ENCODE measurements at regions not wholly inside any gene's neighbourhood (a gene's known extent, or its start where the extent isn't known, plus 50 kb on each side); places are given as distances from the start of the nearest gene placed in this dataset.

DNA sequence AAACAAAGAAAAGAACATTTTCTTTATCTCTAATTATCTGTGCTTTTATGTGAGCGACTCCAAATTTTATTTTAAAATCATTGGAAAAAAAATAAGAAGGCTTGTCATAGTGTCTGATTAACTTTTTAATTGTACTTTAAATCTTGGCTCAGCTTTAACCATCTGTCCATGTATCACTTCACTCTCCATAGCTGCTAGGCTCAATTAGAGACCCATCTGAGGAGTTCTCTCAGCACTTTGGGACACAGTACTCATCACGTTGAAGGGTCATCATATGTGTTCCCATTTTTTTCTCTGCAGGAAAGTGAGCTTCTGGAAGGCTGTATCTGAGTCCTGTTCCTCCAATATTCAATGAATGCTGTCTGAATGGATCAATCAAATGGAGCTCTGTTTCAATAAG lies 908.5 kb upstream of the ROBO1 start:
- no peak overlapping the region for H3K27ac Mint-ChIP-seq
- H3K27me3 Mint-ChIP-seq: no peaks in the 10 kb centered on the region
- no peak overlapping the region for H3K4me3 Mint-ChIP-seq
- H3K4me1 Mint-ChIP-seq (ENCODE audit: unreplicated experiment): no peaks in the 10 kb centered on the region
- no peaks in the 10 kb centered on the region for H3K36me3 Mint-ChIP-seq
- DNase-seq (ENCODE audit: extremely low spot score, unreplicated experiment): no peak
- TF ChIP-seq, protein P1, sequence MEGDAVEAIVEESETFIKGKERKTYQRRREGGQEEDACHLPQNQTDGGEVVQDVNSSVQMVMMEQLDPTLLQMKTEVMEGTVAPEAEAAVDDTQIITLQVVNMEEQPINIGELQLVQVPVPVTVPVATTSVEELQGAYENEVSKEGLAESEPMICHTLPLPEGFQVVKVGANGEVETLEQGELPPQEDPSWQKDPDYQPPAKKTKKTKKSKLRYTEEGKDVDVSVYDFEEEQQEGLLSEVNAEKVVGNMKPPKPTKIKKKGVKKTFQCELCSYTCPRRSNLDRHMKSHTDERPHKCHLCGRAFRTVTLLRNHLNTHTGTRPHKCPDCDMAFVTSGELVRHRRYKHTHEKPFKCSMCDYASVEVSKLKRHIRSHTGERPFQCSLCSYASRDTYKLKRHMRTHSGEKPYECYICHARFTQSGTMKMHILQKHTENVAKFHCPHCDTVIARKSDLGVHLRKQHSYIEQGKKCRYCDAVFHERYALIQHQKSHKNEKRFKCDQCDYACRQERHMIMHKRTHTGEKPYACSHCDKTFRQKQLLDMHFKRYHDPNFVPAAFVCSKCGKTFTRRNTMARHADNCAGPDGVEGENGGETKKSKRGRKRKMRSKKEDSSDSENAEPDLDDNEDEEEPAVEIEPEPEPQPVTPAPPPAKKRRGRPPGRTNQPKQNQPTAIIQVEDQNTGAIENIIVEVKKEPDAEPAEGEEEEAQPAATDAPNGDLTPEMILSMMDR (conservative IDR thresholded peaks at IDR 0.05): no peak
- H3K9me3 Mint-ChIP-seq: no peaks in the 10 kb centered on the region

DNA sequence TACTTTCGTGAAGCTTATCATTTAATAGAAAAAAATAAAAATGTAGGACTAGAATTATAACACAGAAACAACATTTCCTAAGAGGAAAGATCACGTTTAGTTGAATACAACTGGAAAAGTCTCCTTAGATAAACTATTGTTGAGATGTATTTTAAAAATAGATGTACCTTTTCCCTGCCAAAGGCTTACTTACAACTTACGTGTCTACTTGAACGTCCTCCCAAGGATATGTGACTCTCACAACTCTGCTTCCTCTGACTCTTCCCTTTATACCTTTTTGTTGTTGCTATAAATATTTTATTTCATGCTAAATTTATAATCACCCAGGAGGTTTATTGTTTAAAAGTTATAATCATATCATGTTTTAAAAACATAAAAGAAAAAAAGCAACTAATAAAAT lies 908.0 kb upstream of the ROBO1 start:
- H3K36me3 Mint-ChIP-seq: no peaks in the 10 kb centered on the region
- H3K4me1 Mint-ChIP-seq (ENCODE audit: unreplicated experiment): no peaks in the 10 kb centered on the region
- H3K9me3 Mint-ChIP-seq: no peaks in the 10 kb centered on the region
- no peak overlapping the region for H3K4me3 Mint-ChIP-seq
- H3K27me3 Mint-ChIP-seq: no peaks in the 10 kb centered on the region
- TF ChIP-seq, protein P1 (conservative IDR thresholded peaks at IDR 0.05): no peak
- no peak overlapping the region for H3K27ac Mint-ChIP-seq
- DNase-seq (ENCODE audit: extremely low spot score, unreplicated experiment): no peak

DNA sequence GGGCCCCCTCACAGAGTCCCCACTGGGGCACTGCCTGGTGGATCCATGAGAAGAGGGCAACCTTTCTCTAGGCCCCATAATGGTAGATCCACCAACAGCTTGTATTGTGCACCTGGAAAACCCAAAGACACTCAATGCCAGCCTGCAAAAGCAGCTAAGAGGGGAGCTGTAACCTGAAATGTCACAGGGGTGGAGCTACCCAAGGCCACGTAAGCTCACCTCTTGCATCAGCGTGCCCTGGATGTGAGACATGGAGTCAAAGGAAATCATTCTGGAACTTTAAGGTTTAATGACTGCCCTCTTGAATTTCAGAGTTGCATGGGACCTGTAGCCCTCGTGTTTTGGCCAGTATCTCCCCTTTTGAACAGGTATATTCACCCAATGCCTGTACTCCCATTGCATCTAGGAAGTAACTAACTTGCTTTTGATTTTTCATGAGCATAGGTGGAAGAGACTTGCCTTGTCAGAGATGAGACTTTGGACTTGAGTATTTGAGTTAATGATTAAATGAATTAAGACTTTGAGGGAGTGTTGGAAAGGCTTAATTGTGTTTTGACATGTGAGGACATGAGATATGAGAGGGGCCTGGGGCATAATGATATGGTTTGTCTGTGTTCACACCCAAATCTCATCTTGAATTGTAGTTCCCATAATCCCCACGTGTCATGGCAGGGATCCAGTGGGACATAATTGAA lies 900.9 kb upstream of the ROBO1 start:
- no peaks in the 10 kb centered on the region for H3K27me3 Mint-ChIP-seq
- DNase-seq (ENCODE audit: extremely low spot score, unreplicated experiment): no peak

DNA sequence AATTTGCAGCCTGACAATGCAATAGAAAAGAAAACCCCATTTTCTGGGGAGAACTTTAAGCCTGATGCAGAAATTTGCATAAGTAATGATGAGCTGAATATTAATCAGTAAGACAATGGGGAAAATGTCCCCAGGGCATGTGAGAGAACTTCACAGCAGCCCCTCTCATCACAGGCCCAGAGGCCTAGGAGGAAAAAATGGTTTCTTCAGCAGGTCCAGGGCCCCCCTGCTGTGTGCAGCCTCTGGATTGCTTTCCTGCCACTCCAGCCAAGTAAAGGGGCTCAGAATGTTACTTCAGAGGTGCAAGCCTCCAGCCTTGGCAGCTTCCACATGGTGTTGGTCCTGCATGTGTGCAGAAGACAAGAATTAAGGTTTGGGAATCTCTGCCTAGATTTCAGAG lies 900.3 kb upstream of the ROBO1 start:
- peaks cover 7% of the 10 kb centered on the region for H3K36me3 Mint-ChIP-seq
- H3K4me1 Mint-ChIP-seq (ENCODE audit: unreplicated experiment): no peaks in the 10 kb centered on the region
- TF ChIP-seq, protein P1 (conservative IDR thresholded peaks at IDR 0.05): no peak
- peaks cover 5% of the 10 kb centered on the region for H3K9me3 Mint-ChIP-seq
- H3K4me3 Mint-ChIP-seq: no peak overlapping the region
- no peaks in the 10 kb centered on the region for H3K27me3 Mint-ChIP-seq
- no peak for DNase-seq (ENCODE audit: extremely low spot score, unreplicated experiment)
- no peak overlapping the region for H3K27ac Mint-ChIP-seq

More for the DNA sequence above, 900.9 kb upstream of the ROBO1 start:
- H3K4me3 Mint-ChIP-seq: no peak overlapping the region
- H3K9me3 Mint-ChIP-seq: peaks cover 5% of the 10 kb centered on the region
- H3K27ac Mint-ChIP-seq: no peak overlapping the region
- TF ChIP-seq, protein P1 (conservative IDR thresholded peaks at IDR 0.05): no peak
- H3K4me1 Mint-ChIP-seq (ENCODE audit: unreplicated experiment): no peaks in the 10 kb centered on the region
- peaks cover 7% of the 10 kb centered on the region for H3K36me3 Mint-ChIP-seq

DNA sequence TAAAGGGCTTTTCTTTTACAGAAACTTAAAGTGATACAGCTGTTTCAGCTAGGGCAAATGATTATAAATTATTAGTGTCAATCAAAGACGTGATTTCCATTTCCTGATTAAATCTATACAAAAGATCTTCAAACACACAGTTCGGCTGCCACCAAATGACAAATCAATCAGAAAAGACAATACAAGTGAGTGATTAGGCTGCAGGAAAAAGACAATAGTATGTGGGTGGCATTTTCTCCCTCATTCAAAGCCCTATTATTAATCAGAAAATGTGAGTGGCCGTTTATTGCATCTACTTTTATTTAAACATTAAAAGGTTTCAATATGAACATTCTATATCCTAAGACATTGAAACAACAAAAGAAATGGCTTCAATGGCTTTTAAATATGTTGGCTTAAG lies 895.6 kb upstream of the ROBO1 start:
- Mint-ChIP-seq H3K27me3 (no peaks in the 10 kb centered on the region), H3K4me3 (no peak overlapping the region), H3K9me3 (peaks cover 4% of the 10 kb centered on the region), H3K36me3 (peaks cover 4% of the 10 kb centered on the region), H3K27ac (no peak overlapping the region), H3K4me1 (ENCODE audit: unreplicated experiment) (no peaks in the 10 kb centered on the region)
- no peak for DNase-seq (ENCODE audit: extremely low spot score, unreplicated experiment)
- TF ChIP-seq, protein P1 (conservative IDR thresholded peaks at IDR 0.05): no peak
